Heart left ventricle (tissue), 16 donors: ENCODE measurements at regions not wholly inside any gene's neighbourhood (a gene's known extent, or its start where the extent isn't known, plus 50 kb on each side); places are given as distances from the start of the nearest gene placed in this dataset.
A peak's percentile ranks its signal among the peaks of the same experiment; 100 is the strongest.

Source experiments
- ATAC-seq, 4 donors: fragments of 200-7000 bp; cut with Tn5 transposase; one replicate each; pipeline ENCODE4 v1.9.1; 2020 to 2022; ENCODE audit warnings: moderate library complexity in 4 of 4, mild to moderate bottlenecking in 3 of 4, moderate number of reproducible peaks in 1 of 4
- DNase-seq, 5 donors: peaks; one replicate each; pipeline ENCODE4 v3.0.0-alpha.2; 2020
- H3K27ac ChIP-seq, 12 donors: fragments of 200-600 bp; sonication (generic) in 4 of 12; one replicate each; pipeline versions ENCODE4 v1.5.0 to v1.8.0; 2016 to 2022; ENCODE audit warnings: mild to moderate bottlenecking in 2 of 12
- H3K27me3 ChIP-seq, 9 donors: fragments of 200-600 bp; sonication (generic) in 2 of 9; one replicate each; pipeline versions ENCODE4 v1.5.1 to v1.8.0; 2016 to 2022; ENCODE audit warnings: mild to moderate bottlenecking in 3 of 9
- H3K36me3 ChIP-seq, 9 donors: fragments of 200-600 bp; sonication (generic) in 2 of 9; one replicate each; pipeline versions ENCODE4 v1.5.0 to v1.8.0; 2018 to 2022; ENCODE audit warnings: mild to moderate bottlenecking in 2 of 9
- H3K4me1 ChIP-seq, 12 donors: fragments of 200-600 bp; sonication (generic) in 4 of 12; one replicate each; pipeline versions ENCODE4 v1.5.0 to v1.8.0; 2016 to 2022; ENCODE audit warnings: mild to moderate bottlenecking in 3 of 12
- H3K4me3 ChIP-seq, 12 donors: fragments of 200-600 bp; sonication (generic) in 4 of 12; one replicate each; pipeline versions ENCODE4 v1.5.0 to v1.8.0; 2017 to 2022; ENCODE audit warnings: mild to moderate bottlenecking in 9 of 12, moderate library complexity in 4 of 12
- H3K9me3 ChIP-seq, 12 donors: fragments of 200-600 bp; sonication (generic) in 4 of 12; one replicate each; pipeline versions ENCODE4 v1.5.0 to v1.8.0; 2016 to 2022; ENCODE audit warnings: mild to moderate bottlenecking in 1 of 12
- CTCF ChIP-seq, 12 donors: fragments of 200-600 bp; sonication (generic) in 4 of 12; IDR thresholded peaks; one replicate each; pipeline versions ENCODE4 v1.5.0 to v1.8.0; 2018 to 2022; ENCODE audit warnings: antibody characterized with exemption in 12 of 12, mild to moderate bottlenecking in 5 of 12
- POLR2A ChIP-seq, 2 donors: fragments of 450-650 bp; IDR thresholded peaks; one replicate each; pipeline ENCODE4 v1.6.1; 2017; ENCODE audit warnings: antibody characterized with exemption in 2 of 2, mild to moderate bottlenecking in 2 of 2, moderate library complexity in 2 of 2
- WGBS, 4 donors: extraction: QIAGEN DNeasy Blood & Tissue Kit in 2 of 4; methylation state at CpG; one replicate each; pipeline versions ENCODE4 v1.1.5 to v1.1.7; 2013 to 2018; 5-methylcytosine and 5-hydroxymethylcytosine counted together
- intact Hi-C, 10 donors: fragments of 100-400 bp; cut with DNase I; formaldehyde crosslinking; loops; one replicate each; pipeline versions ENCODE4 v1.11.1 to v1.14.2; 2022
- donor health status: ischemic (EF 13 %, LVEDD 7.1; RV severe dilation, severe dysfunction).
- donor health status: healthy with polysubstance abuse.
- donor health status: DM: no; HTN: yes; CAD: no.
- donor health status: DM: no; HTN: no; CAD: no.
- donor health status: ischemic (EF 25% LVEDD 6.9; RV normal size, moderate dysfunction).
- donor health status: ischemic (EF 25% LVEDD 5.7; RV mildly dilated, moderate dysfunction).
- donor health status: healthy.
- donor health status: DM: yes; HTN: yes; CAD: no.
- donor health status: ischemic (EF 35%, LVEDD 5.7; RV mildly dilated, moderate dysfunction).
- donor health status: nonischemic (EF 11% LVEDD 7.7; RV severe dilation, severe dysfunction).
- donor health status: DM: yes; HTN: yes; CAD: no.
- donor health status: PGD.
- donor health status: ischemic (EF 29% LVEDD 5.4; RV normal size, mild dysfunction).
- donor health status: nonischemic (EF 23%, LVEDD 6.1; RV moderate dilation, normal function).

- peak overlapping the region in 2 of 12 donors; percentile 9 to 24 for H3K27ac ChIP-seq
- intact Hi-C loops: loop anchor here in 1 of 10 donors (10.0 kb wide), 1 partner anchor 66 kb away; no protein-coding TSS in a partner anchor
These were observed 92.8 kb upstream of the CCDC112 start for GRCh38 chr5:115389034-115389798.

GRCh38 chr5:115388240-115388639, 91.8 kb upstream of the CCDC112 start:
- intact Hi-C loops: loop anchor here in 1 of 10 donors (10.0 kb wide), 1 partner anchor 67 kb away; no protein-coding TSS in a partner anchor
- TF ChIP-seq CTCF (IDR thresholded peaks at IDR 0.05) (no peak), POLR2A (IDR thresholded peaks at IDR 0.05) (no peak)
- DNase-seq: no peak
- H3K9me3 ChIP-seq: no peaks in the 10 kb centered on the region
- WGBS, 4 donors: 87 to 93% (median 89%) methylated on average over 4 of the region's 4 CpGs
- no peaks in the 10 kb centered on the region for H3K27me3 ChIP-seq
- H3K27ac ChIP-seq: no peak overlapping the region
- H3K36me3 ChIP-seq: no peaks in the 10 kb centered on the region
- H3K4me1 ChIP-seq: peaks cover 0 to 17% (median 6%) of the 10 kb centered on the region in 12 donors
- H3K4me3 ChIP-seq: no peak overlapping the region
- no peak for ATAC-seq

More at GRCh38 chr5:115389034-115389798, 92.8 kb upstream of the CCDC112 start:
- TF ChIP-seq POLR2A (IDR thresholded peaks at IDR 0.05): no peak
- no peak for TF ChIP-seq CTCF (IDR thresholded peaks at IDR 0.05)
- ATAC-seq (peak in 3 of 4 donors; percentile 30 to 66 (median 56)), DNase-seq (no peak)
- 62 to 66% (median 64%) methylated on average over 8 of the region's 8 CpGs for WGBS, 4 donors
- Histone ChIP-seq H3K36me3 (no peaks in the 10 kb centered on the region), H3K4me3 (no peak overlapping the region), H3K9me3 (no peaks in the 10 kb centered on the region), H3K4me1 (peaks cover 0 to 21% (median 6%) of the 10 kb centered on the region in 12 donors), H3K27me3 (no peaks in the 10 kb centered on the region)

- ATAC-seq (no peak), DNase-seq (no peak)
- Histone ChIP-seq H3K27ac (no peak overlapping the region), H3K9me3 (no peaks in the 10 kb centered on the region), H3K4me1 (peaks cover 0 to 13% (median 5%) of the 10 kb centered on the region in 12 donors), H3K36me3 (no peaks in the 10 kb centered on the region), H3K27me3 (no peaks in the 10 kb centered on the region), H3K4me3 (no peak overlapping the region)
- 80 to 97% (median 91%) methylated on average over 2 of the region's 2 CpGs for WGBS, 4 donors
- no peak for TF ChIP-seq POLR2A (IDR thresholded peaks at IDR 0.05)
- TF ChIP-seq CTCF (IDR thresholded peaks at IDR 0.05): no peak
- intact Hi-C loops: loop anchor here in 1 of 10 donors (10.0 kb wide), 1 partner anchor 67 kb away; no protein-coding TSS in a partner anchor
These were observed 91.4 kb upstream of the CCDC112 start for GRCh38 chr5:115387816-115388215.

GRCh38 chr5:115386657-115387056, 90.2 kb upstream of the CCDC112 start:
- no peak for TF ChIP-seq POLR2A (IDR thresholded peaks at IDR 0.05)
- no peak for TF ChIP-seq CTCF (IDR thresholded peaks at IDR 0.05)
- Histone ChIP-seq H3K4me3 (no peak overlapping the region), H3K27me3 (no peaks in the 10 kb centered on the region), H3K4me1 (peaks cover 0 to 15% (median 5%) of the 10 kb centered on the region in 12 donors), H3K27ac (no peak overlapping the region), H3K36me3 (no peaks in the 10 kb centered on the region), H3K9me3 (no peaks in the 10 kb centered on the region)
- ATAC-seq (no peak), DNase-seq (no peak)
- 90 to 96% (median 94%) methylated on average over 2 of the region's 2 CpGs for WGBS, 4 donors
- intact Hi-C loops: loop anchor here in 1 of 10 donors (10.0 kb wide), 1 partner anchor 68 kb away; no protein-coding TSS in a partner anchor
